GM18519 (cell line): ENCODE measurements at regions not wholly inside any gene's neighbourhood (a gene's known extent, or its start where the extent isn't known, plus 50 kb on each side); places are given as distances from the start of the nearest gene placed in this dataset.
"Not testable (repeated sequence)": the region's sequence is repeated elsewhere in the genome, so short reads cannot be mapped to it uniquely, and the experiment has no call there.

ENCODE experiments used
- ATAC-seq: cut with Tn5 transposase; IDR thresholded peaks from one replicate; pipeline ENCODE4 v1.9.1; 2021; ENCODE audit warnings: mild to moderate bottlenecking, moderate library complexity; ENCODE audit not compliant: unreplicated experiment, low FRiP score

GRCh38 chr2:129565551-129566109 is 413.8 kb upstream of the RAB6C start:
- ATAC-seq, result no peak

DNA sequence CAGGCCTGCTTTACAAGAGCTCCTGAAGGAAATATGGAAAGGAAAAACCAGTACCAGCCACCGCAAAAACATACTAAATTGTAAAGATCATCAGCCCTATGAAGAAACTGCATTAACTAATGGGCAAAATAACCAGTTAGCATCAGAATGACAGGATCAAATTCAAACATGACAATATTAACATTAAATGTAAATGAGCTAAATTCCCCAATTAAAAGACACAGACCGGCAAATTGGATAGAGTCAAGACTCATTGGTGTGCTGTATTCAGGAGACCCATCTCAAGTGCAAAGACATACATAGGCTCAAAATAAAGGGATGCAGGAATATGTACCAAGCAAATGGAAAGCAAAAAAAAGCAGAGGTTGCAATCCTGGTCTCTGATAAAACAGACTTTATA is 408.7 kb upstream of the RAB6C start:
- not testable (repeated sequence) for ATAC-seq

GRCh38 chr2:129575431-129575830 is 404.0 kb upstream of the RAB6C start:
- ATAC-seq, result no peak

DNA sequence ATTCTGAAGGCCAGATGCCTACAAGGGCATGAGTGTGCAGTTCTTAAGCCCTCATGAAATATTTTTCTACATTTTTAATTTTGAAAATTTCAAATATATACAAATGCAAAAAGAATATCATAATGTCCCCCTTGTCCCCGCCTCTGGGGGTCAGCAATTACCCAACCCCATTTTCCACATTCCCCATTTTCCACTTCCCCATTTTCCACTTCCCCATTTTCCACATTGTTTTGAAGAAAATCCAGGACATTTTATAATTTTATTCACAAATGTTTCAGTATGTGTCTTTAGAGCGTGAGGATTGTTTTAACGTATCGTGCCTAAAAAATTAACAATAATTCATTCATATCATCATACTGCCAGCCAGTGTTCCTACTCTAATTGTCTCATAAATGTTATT is 403.6 kb upstream of the RAB6C start:
- no peak for ATAC-seq

GRCh38 chr2:129580001-129580400 is 399.5 kb upstream of the RAB6C start:
- no peak for ATAC-seq

GRCh38 chr2:129585760-129586159 is 393.7 kb upstream of the RAB6C start:
- ATAC-seq, result no peak

GRCh38 chr2:129587426-129588064 is 391.9 kb upstream of the RAB6C start:
- ATAC-seq, result no peak

GRCh38 chr2:129604560-129604959 is 374.9 kb upstream of the RAB6C start:
- no peak for ATAC-seq

DNA sequence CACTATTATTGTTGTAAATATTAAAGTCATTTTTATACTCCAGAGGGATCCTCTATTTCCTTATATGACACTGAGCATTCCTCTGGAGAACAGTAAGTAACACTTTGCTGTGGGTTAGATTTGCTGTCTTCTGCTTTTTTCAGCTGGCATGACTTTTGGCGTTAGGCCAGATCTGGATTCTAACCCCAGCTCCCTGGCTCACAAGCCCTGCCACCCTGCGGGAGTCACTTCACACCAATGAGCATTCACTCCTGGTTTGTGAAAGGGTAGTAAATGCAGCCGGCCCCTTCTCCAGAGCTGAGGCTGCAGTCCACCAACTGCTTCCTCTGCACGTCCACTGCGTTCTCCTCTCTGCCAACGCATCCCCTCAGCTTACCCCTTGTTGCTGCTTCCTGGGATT is 373.8 kb upstream of the RAB6C start:
- ATAC-seq, result no peak

DNA sequence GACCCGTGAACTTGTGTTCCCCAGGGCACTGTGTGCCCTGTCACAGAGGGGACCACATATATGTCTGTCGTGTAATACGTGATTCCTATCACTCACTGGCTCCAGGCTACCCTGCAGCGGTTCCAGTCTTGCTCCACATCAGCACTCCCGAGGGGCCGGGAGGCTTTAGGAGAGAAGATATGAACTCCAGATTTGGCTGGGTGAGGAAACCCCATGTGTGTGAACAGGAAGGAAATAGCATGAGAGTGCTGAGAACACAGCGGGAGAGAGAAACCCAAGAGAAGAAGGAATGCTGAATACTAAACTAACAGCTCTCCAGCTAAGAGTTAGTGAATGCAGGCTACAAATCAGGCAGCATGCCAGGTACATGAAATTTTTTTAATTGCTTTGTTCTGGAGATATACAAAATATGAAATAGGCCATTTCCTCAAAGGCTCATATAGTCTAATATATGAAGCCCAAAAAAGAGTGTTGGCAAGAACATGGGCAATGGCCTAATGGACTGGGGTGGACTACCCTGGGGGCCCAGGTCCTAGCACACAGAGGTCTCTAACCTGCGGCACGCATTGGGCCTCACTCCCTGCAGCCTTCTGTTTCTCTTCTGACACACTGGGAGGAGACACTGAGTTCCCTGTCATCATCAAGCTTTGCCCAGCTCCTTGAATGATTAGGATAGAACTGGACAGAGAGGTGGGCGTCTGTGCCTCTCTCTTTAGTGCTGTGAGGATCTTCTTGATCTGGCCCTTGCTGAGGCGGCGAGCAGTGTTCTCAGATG is 372.8 kb upstream of the RAB6C start:
- no peak for ATAC-seq

GRCh38 chr2:129609224-129609623 is 370.2 kb upstream of the RAB6C start:
- ATAC-seq, result no peak

DNA sequence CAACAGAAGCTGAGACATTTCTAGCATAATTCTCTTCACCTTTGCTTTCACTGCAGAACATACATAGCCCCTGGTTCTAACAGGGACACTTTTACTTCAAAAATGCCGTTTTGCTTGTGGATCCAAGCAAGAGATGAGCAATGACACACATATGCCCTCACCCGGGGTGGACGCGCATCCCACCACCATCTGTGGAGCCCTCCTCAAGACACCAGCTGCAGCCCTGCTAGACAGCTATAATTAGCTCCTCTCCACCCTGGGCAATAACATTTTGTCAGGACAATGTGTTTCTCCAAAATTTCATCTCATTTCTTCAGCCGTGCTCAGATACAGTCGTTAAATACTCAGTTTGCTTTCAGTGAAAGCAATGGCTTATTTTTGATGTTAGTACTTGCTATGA is 368.7 kb upstream of the RAB6C start:
- no peak for ATAC-seq

DNA sequence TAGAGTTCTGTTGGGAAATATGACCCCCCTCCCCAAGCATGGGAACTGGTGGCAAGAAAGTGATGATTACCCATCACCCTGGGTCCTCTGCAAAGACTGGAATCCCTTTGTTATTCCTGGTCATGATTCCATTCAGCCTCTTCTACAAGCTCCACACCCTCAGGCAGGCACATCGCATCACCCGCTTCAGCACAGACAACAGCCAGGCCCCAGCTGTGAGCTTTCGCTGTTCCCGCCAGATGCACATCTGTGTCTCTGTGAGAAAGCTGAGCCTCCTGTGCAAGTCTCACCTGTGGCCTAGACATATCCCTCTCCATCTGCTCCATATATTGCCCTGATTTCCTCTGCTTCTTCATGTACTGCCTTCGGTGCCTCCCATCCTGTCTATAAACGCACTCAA is 368.0 kb upstream of the RAB6C start:
- ATAC-seq, result no peak

DNA sequence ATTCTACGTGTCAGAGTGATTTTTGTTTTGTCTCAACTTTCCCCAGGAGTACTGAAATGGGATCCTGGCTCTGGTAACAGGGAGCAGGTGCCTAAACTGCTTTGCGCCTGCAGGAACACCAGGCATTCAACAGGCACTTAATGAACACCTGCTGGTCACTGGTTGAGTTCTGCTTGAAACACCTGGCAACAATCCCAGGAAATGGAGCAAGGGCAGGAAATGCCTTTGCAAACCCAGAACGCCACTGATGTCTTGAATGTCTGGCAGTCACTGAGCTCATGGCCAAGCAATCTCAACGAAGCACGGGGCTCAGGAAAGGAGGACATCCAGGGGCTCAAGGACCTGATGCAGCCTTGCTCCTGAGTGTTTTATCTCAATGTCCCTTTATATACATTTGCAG is 360.0 kb upstream of the RAB6C start:
- ATAC-seq, result no peak

DNA sequence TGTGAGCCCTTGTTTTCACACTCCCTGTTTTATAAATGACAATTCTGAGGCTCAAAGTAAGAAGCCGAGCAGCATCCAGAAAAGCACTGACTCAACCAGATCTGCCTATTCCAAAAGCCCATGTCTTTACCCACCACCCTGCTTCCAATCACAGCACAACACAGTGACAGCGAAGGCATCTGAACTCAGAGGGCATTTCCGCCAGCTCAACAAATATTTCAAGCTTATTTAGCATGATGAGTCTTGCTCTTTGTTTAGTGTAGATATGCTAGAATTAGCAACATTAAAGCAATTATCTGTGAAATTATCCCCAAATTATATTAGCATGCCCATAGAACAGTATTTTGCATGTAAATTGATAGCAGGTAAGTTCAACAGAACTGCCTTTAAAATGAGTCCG is 359.1 kb upstream of the RAB6C start:
- no peak for ATAC-seq

DNA sequence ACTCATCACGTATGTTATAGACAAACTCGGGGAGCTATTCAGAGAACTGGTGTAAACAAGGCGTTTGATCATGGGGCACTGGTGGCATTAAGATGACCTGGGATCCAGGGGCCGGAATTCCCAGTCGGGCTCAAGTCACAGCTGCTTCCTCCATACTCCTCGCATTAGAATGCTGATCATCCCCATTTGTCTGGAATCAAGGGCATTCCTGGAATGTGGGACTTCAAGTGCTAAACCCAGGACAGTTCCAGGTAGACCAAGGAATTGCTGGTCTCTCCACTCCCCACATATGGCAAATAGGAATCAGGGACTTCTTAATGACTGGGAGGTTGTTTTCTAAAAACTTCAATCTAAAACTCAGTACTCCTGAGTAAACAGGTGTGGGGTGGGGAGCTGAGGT is 355.7 kb upstream of the RAB6C start:
- ATAC-seq, result no peak

DNA sequence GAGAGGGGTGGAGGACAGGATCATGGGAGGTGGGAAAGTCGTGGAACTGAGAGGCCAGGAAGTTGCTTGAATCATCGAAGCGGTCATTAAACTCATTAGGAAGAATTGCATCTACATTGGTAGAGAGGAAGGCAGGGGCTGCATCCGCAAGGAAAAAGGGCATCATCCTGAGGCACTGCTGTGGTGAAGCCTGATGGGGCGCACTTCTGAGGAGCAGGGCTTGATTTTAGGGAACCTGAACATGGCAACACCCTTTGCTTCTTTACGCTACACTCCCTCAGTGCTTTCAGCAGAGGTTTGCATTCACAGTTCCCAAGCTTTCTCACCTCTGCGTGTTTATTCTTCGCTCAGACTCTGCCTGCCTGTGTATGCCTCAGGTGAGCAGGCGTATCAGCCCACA is 352.0 kb upstream of the RAB6C start:
- ATAC-seq, result no peak

- no peak for ATAC-seq
These were observed 342.8 kb upstream of the RAB6C start for GRCh38 chr2:129636692-129637091.

- ATAC-seq, result no peak
These were observed 338.1 kb upstream of the RAB6C start for GRCh38 chr2:129641371-129641770.

DNA sequence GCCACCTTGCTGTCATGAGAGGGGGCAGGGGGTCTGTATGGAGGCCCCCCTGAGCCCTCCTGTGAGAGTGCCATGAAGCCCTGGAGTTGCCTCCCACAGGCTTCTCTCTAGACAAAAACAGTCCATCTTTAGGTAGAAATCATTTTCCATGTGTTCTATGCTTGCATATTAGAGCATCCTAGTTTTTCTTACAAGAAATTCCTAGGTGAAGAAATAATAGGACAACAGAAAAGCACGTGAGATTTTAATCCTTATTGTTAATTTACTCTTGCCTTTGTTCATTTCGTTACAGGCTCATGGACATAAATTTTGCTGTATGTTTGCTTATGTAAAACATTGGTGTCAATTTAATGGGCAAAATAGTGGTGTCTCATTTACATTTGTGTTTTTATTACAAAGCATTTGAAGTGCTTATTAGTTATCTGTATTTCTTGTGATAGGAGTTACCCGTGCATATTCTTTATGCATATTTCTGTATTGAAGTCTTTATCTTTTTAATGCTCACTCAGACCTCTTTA is 336.9 kb upstream of the RAB6C start:
- no peak for ATAC-seq

DNA sequence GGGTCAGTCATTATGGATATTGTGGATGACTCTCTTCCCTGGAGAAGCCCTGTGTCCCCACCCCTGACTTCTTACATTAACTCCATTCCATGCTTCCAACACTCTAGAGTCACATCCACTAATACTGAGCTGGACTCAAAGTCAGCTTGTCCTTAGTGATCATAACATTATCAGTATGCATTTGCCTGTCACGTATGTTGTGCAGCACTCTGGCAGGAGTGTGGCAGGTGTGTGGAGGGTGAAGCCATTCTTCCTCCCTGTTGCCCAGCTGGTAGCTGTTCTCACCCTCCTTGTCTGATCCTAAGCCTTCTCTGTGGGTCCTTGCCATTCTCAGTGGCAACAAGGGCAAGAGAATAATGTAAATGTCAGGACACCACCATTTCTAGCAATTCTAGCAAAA is 334.1 kb upstream of the RAB6C start:
- no peak for ATAC-seq

GRCh38 chr2:129646107-129646506 is 333.4 kb upstream of the RAB6C start:
- no peak for ATAC-seq
